Fibroblast of mammary gland (primary cell): ENCODE measurements at regions not wholly inside any gene's neighbourhood (a gene's known extent, or its start where the extent isn't known, plus 50 kb on each side); places are given as distances from the start of the nearest gene placed in this dataset.

Experiments
- DNase-seq: peaks from one replicate; pipeline ENCODE4 v3.0.0-alpha.2; 2010; ENCODE audit warnings: low read depth
- H3K4me3 ChIP-seq: 2 replicates; pipeline ENCODE4 v1.5.1; 2011; ENCODE audit warnings: low read depth, mild to moderate bottlenecking, low read length, moderate library complexity; ENCODE audit not compliant: control insufficient read depth
- TF ChIP-seq, protein P1 (sequence below): conservative IDR thresholded peaks from 2 replicates; pipeline ENCODE4 v1.5.1; 2011; ENCODE audit warnings: low read depth, low read length, inconsistent platforms; ENCODE audit not compliant: control insufficient read depth, insufficient read depth

DNA sequence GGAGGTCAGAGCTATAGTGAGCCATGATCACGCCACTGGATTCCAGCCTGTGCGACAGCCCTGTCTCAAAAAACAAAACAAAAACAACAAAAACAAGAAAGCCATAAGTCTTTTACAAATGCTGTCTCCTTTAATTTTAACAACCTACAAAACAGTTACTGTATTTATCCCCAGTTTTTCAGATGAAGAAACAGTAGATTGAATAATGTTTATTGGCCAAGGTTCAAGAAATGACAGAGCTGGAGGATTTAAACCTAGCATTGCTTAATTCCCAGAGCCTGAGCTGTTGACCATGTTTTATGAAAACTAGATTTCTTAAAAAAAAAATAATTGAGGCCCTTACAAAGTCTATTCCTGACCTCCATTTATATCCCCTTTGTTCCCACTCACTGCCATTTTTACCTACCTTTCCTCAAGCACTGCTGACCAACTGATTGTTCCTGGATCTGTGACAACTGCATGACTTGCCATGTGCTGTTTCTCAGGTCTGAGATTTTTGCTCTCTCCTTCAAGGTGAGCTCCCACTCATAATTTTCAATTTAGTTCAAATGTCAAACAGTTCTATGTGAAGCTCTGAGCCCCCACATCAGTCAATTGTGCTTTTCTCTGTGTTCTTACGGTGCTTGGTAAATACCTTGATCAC lies 140.8 kb downstream of the CHRM3 start:
- TF ChIP-seq, protein P1, sequence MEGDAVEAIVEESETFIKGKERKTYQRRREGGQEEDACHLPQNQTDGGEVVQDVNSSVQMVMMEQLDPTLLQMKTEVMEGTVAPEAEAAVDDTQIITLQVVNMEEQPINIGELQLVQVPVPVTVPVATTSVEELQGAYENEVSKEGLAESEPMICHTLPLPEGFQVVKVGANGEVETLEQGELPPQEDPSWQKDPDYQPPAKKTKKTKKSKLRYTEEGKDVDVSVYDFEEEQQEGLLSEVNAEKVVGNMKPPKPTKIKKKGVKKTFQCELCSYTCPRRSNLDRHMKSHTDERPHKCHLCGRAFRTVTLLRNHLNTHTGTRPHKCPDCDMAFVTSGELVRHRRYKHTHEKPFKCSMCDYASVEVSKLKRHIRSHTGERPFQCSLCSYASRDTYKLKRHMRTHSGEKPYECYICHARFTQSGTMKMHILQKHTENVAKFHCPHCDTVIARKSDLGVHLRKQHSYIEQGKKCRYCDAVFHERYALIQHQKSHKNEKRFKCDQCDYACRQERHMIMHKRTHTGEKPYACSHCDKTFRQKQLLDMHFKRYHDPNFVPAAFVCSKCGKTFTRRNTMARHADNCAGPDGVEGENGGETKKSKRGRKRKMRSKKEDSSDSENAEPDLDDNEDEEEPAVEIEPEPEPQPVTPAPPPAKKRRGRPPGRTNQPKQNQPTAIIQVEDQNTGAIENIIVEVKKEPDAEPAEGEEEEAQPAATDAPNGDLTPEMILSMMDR: no peak
- DNase-seq: peak; percentile 0
- no peak overlapping the region for H3K4me3 ChIP-seq

DNA sequence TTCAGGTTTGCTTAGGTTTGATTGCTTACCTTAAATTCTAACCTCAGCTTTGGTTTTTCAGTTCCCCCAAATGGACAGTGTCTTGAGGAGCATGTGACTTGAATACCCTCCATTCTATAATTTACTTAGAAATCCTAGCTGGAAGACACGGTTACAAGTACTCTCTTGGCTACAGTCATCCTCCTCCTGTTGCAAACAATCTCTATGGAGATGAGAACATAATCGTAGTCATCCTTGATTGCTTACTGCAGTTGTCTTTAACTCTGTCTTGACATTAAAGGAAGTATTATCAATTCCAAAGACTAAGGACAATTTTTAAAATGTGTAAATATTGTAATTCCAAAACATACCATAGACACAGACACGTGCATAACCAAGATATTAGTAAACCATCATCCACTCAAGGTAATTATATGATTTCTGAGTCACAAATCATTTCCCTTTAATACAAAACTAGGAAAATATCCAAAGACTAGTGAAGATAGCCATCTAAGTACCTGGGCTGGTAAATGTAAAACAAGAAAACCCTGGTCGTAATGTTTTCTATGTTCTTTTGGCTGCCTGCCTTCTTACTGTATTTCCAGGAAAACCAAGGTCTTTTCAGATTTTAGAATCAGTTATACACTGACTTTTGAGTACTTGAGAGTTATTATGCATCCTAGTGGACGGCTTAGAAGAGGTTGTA lies 149.9 kb downstream of the CHRM3 start:
- TF ChIP-seq, protein P1: no peak
- DNase-seq: no peak
- no peak overlapping the region for H3K4me3 ChIP-seq

DNA sequence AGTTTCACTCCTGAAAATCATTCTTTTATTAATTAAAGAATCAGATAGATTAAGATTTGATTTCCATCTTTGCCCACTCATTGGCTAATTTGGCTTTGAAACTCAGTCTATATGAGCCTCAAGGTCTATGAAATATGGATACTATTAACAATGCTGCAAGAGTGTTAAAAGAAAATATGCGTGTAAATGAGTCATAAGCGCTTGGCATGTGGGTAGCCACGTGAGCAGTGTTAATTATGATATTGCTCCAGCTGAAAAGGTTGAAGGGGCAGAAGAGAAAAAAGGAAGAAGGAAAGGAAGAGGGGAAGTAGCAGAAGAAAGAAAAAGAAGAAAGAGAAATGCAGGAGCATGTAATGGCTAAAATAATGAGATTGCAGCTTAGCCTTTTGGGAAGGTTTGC lies 151.4 kb downstream of the CHRM3 start:
- no peak overlapping the region for H3K4me3 ChIP-seq
- no peak for DNase-seq
- TF ChIP-seq, protein P1: no peak

DNA sequence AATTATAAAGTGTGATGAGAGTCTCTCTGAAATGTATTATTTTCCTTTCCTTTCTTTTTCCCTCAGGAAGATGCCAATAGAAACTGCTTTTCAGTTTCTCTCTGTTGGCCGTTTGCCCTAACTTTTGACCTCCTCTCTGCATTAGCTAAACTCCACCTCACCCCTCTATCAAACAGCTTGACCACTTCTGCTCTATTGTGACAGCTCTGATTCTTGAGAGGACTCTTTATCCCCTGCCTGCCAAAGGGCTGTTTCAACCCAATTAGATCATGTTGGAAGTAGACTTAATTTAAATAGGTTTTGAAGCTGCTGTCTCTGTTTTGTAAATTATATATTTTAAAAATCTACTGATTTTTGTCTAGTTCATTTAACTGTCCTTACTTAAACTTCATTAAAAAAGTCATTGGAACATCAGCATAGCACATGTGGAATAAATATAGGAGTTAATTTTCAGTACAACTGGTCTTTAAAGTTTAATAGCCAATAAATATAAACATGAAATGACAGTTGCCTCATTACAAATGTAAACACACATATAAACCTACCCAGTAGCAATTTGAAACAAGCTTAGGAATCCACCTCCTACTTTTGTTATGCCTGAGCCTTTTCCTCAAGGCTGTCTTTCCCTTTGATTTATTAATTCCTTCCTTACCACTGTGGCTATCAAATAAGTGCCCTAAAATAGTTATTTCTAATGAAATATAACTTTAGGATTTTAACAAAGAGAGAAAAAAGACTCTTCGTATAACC lies 152.0 kb downstream of the CHRM3 start:
- TF ChIP-seq, protein P1: no peak
- no peak for DNase-seq
- H3K4me3 ChIP-seq: no peak overlapping the region

DNA sequence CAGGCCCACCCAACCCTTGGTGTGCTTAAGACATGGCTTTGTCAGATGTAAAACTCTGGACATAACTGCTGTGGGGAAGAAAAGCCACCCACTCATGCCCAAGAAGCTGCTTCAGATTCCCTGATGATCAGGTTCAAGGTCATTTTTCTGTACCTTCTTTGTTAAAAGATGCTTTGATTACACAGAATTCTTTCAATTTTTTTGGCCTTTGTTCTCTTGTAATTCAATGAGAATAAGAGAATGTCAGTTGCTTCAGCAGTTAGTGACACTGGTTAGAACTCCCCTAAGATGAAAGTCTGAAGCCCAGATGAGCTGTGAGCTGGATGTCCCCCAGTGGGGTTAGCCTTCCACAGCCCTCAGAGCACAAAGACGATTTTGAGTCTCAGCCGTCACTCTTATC lies 152.7 kb downstream of the CHRM3 start:
- TF ChIP-seq, protein P1: no peak
- no peak for DNase-seq
- H3K4me3 ChIP-seq: no peak overlapping the region

DNA sequence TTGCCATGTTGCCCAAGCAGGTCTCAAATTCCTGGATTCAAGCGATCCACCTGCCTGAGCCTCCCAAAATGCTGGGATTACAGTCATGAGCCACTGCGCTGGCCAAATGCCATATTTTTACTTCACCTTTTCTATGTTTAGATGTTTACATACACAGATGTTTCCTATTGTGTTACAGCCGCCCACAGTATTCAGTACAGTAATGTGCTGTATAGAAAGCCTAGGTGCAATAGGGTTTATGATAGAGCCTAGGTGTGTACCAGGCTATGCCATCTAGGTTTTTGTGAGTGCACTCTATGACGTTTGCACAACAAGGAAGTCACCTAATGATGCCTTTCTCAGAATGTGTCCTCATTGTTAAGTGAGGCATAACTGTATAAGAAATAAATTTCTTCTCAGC lies 153.4 kb downstream of the CHRM3 start:
- TF ChIP-seq, protein P1: no peak
- H3K4me3 ChIP-seq: no peak overlapping the region
- no peak for DNase-seq
